K562 (cell line): ENCODE measurements at regions not wholly inside any gene's neighbourhood (a gene's known extent, or its start where the extent isn't known, plus 50 kb on each side); places are given as distances from the start of the nearest gene placed in this dataset.
"Not testable (repeated sequence)": the region's sequence is repeated elsewhere in the genome, so short reads cannot be mapped to it uniquely, and the experiment has no call there.

Experiments used
- ATF3 ChIP-seq, 2 experiments: fragments of 450-650 bp in 1 of 2; sonication (generic) in 1 of 2; formaldehyde crosslinking in 1 of 2; IDR thresholded peaks in 1 of 2; conservative IDR thresholded peaks in 1 of 2; 2 replicates each; pipeline versions ENCODE4 v1.6.1 to v1.8.1; 2016 to 2023; ENCODE audit warnings: mild to moderate bottlenecking in 2 of 2, moderate library complexity in 2 of 2, inconsistent platforms in 1 of 2, missing genetic modification reagents in 1 of 2
- CREBBP ChIP-seq: IDR thresholded peaks from one replicate; pipeline ENCODE4 v1.6.1; 2012; ENCODE audit warnings: low read depth, mild to moderate bottlenecking, control low read depth, inconsistent platforms, low read length
- FOS ChIP-seq: IDR thresholded peaks from 3 replicates; pipeline ENCODE4 v1.6.1; 2011; ENCODE audit not compliant: insufficient read length; ENCODE audit errors: extremely low read depth
- RFX5 ChIP-seq: IDR thresholded peaks from 2 replicates; pipeline ENCODE4 v1.6.1; 2011; ENCODE audit warnings: low read depth, mild to moderate bottlenecking, improper control_type of control experiment, low read length
- ZBTB26 ChIP-seq: fragments of 450-650 bp; formaldehyde crosslinking; IDR thresholded peaks from 2 replicates; pipeline ENCODE4 v1.4.0; 2022; ENCODE audit warnings: missing genetic modification characterization
- ZBTB49 ChIP-seq: sonication (generic); formaldehyde crosslinking; IDR thresholded peaks from 2 replicates; pipeline ENCODE4 v1.8.0; 2022; ENCODE audit warnings: missing genetic modification reagents, mild to moderate bottlenecking, borderline replicate concordance
- ZNF274 ChIP-seq: IDR thresholded peaks from 2 replicates; pipeline ENCODE4 v1.6.1; 2011; ENCODE audit warnings: low read depth, mild to moderate bottlenecking, low read length, moderate library complexity, borderline replicate concordance

GRCh38 chr20:29311046-29311445 lies 1946.4 kb upstream of the DEFB115 start:
- TF ChIP-seq ZNF274; ZBTB26; ZBTB49 (CRISPR knock-in tag); FOS; RFX5; CREBBP; ATF3 (IDR thresholded peaks at IDR 0.05); ATF3 (CRISPR knock-in tag; conservative IDR thresholded peaks at IDR 0.05): not testable (repeated sequence)
